HCT116 (cell line): ENCODE measurements at regions not wholly inside any gene's neighbourhood (a gene's known extent, or its start where the extent isn't known, plus 50 kb on each side); places are given as distances from the start of the nearest gene placed in this dataset.

ENCODE experiments used
- EZH2 ChIP-seq: fragments of 200-600 bp; sonication (generic); IDR thresholded peaks from 2 replicates; pipeline ENCODE4 v1.6.1; 2017; ENCODE audit warnings: antibody characterized with exemption, mixed run types
- EZH2phosphoT487 ChIP-seq: fragments of 200-600 bp; IDR thresholded peaks from 2 replicates; pipeline ENCODE4 v1.6.1; 2018; ENCODE audit warnings: antibody characterized with exemption, borderline replicate concordance
- POLR2A ChIP-seq: IDR thresholded peaks from 2 replicates; pipeline ENCODE4 v1.7.0; 2011; ENCODE audit warnings: borderline replicate concordance; ENCODE audit not compliant: insufficient read depth, insufficient read length; ENCODE audit errors: extremely low read depth
- POLR2AphosphoS5 ChIP-seq: IDR thresholded peaks from 2 replicates; pipeline ENCODE4 v1.6.1; 2011; ENCODE audit warnings: mild to moderate bottlenecking, low read depth, low read length, moderate library complexity
- SRF ChIP-seq: IDR thresholded peaks from 2 replicates; pipeline ENCODE4 v1.6.1; 2012; ENCODE audit warnings: low read depth
- ZNF274 ChIP-seq: fragments of 200-500 bp; sonication (Bioruptor generic); IDR thresholded peaks from 2 replicates; pipeline ENCODE4 v1.6.1; 2014; ENCODE audit warnings: mild to moderate bottlenecking, low read depth, low read length, inconsistent platforms
- TF ChIP-seq, protein P1 (sequence below), 3 experiments: fragments of 200-600 bp in 1 of 3; sonication (generic) in 1 of 3; IDR thresholded peaks in 2 of 3; conservative IDR thresholded peaks in 1 of 3; 2 replicates each; pipeline ENCODE4 v1.5.1; 2012 to 2017; ENCODE audit warnings: low read depth in 2 of 3, low read length in 2 of 3, antibody characterized with exemption in 1 of 3, borderline replicate concordance in 1 of 3, control low read depth in 1 of 3, mild to moderate bottlenecking in 1 of 3, mixed read lengths in 1 of 3, mixed run types in 1 of 3, moderate library complexity in 1 of 3; ENCODE audit not compliant: insufficient read depth in 1 of 3
- TF ChIP-seq, protein P2 (sequence below): IDR thresholded peaks from 2 replicates; pipeline ENCODE4 v1.6.1; 2012; ENCODE audit warnings: low read depth

DNA sequence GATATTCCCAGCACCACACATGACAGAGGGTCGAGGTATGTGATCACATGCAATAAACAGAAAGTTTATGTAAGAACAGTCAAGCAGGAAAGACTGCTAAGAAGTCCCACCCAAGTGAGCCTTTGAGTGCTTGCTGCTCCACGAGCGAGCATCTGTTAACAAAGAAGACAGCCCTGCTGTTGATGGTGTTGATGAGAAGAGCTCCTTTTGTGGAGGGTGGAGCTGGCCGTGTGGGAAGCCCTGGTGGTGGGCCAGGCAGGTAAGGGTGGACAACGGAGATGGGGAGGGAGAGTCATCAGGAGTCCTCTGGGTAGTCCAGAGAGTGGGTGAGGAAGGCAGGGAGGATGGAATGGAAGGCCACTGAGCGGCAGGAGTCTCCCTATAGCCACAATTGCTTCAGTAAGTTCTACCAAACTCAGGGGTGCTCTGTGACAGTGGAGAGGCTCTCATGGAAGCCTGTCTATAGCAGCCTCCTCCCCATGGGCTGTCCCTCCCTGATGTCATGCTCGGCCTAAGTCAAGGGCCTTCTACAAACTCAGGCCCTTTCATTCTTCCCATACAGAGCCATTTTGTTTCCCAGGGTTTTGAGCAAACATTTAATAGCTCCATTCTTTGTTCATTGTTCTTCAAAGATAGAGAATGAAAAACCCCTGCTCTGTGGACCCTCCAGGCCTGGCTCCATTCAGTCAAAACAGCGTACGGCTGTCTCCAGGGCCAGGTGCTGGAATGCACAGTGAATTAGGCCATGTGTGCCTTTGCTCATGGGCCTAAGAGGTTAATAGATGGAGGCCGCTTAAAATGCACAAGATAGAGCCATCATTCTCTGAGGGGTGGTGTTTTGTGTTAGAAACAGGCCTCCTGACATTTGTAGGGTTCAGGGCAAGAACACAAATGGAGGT, 494.2 kb upstream of the RAB6C start:
- TF ChIP-seq ZNF274 = no peak
- TF ChIP-seq, protein P1, sequence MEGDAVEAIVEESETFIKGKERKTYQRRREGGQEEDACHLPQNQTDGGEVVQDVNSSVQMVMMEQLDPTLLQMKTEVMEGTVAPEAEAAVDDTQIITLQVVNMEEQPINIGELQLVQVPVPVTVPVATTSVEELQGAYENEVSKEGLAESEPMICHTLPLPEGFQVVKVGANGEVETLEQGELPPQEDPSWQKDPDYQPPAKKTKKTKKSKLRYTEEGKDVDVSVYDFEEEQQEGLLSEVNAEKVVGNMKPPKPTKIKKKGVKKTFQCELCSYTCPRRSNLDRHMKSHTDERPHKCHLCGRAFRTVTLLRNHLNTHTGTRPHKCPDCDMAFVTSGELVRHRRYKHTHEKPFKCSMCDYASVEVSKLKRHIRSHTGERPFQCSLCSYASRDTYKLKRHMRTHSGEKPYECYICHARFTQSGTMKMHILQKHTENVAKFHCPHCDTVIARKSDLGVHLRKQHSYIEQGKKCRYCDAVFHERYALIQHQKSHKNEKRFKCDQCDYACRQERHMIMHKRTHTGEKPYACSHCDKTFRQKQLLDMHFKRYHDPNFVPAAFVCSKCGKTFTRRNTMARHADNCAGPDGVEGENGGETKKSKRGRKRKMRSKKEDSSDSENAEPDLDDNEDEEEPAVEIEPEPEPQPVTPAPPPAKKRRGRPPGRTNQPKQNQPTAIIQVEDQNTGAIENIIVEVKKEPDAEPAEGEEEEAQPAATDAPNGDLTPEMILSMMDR (IDR thresholded peaks at IDR 0.05 in 2 of 3, conservative IDR thresholded peaks at IDR 0.05 in 1 of 3; ENCODE audit: borderline replicate concordance in 1 of 3, insufficient read depth in 1 of 3, low read depth in 2 of 3, low read length in 2 of 3) = no peak
- TF ChIP-seq EZH2 = no peak
- TF ChIP-seq POLR2A = no peak
- no peak for TF ChIP-seq EZH2phosphoT487
- no peak for TF ChIP-seq POLR2AphosphoS5
- TF ChIP-seq, protein P2, sequence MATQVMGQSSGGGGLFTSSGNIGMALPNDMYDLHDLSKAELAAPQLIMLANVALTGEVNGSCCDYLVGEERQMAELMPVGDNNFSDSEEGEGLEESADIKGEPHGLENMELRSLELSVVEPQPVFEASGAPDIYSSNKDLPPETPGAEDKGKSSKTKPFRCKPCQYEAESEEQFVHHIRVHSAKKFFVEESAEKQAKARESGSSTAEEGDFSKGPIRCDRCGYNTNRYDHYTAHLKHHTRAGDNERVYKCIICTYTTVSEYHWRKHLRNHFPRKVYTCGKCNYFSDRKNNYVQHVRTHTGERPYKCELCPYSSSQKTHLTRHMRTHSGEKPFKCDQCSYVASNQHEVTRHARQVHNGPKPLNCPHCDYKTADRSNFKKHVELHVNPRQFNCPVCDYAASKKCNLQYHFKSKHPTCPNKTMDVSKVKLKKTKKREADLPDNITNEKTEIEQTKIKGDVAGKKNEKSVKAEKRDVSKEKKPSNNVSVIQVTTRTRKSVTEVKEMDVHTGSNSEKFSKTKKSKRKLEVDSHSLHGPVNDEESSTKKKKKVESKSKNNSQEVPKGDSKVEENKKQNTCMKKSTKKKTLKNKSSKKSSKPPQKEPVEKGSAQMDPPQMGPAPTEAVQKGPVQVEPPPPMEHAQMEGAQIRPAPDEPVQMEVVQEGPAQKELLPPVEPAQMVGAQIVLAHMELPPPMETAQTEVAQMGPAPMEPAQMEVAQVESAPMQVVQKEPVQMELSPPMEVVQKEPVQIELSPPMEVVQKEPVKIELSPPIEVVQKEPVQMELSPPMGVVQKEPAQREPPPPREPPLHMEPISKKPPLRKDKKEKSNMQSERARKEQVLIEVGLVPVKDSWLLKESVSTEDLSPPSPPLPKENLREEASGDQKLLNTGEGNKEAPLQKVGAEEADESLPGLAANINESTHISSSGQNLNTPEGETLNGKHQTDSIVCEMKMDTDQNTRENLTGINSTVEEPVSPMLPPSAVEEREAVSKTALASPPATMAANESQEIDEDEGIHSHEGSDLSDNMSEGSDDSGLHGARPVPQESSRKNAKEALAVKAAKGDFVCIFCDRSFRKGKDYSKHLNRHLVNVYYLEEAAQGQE = no peak
- no peak for TF ChIP-seq SRF
